KBM-7 (cell line): ENCODE measurements at regions not wholly inside any gene's neighbourhood (a gene's known extent, or its start where the extent isn't known, plus 50 kb on each side); places are given as distances from the start of the nearest gene placed in this dataset.

Source experiments
- DNase-seq: peaks from one replicate; pipeline ENCODE4 v3.0.0-alpha.2; 2015
- in situ Hi-C: fragments of 300-500 bp; cut with MboI; formaldehyde crosslinking; loops from 2 replicates; pipeline ENCODE4 v1.14.3; 2020; ENCODE audit warnings: low sequenced_read_pairs, low pct_unique_long_range_greater_than_20kb, mixed read lengths

GRCh38 chr1:30419831-30420230 is 303.6 kb downstream of the MATN1 start:
- in situ Hi-C loops = no loop called here
- no peak for DNase-seq

GRCh38 chr1:30418939-30419720 is 304.3 kb downstream of the MATN1 start:
- DNase-seq = no peak
- in situ Hi-C loops = no loop called here

- in situ Hi-C loops = no loop called here
- no peak for DNase-seq
Observed at GRCh38 chr1:30418061-30418938, 305.1 kb downstream of the MATN1 start.

GRCh38 chr1:30417701-30418046 is 305.7 kb downstream of the MATN1 start:
- in situ Hi-C loops = no loop called here
- DNase-seq = no peak

GRCh38 chr1:30417001-30417700 is 306.2 kb downstream of the MATN1 start:
- DNase-seq = no peak
- in situ Hi-C loops = no loop called here

GRCh38 chr1:30416221-30416820 is 307.1 kb downstream of the MATN1 start:
- DNase-seq = no peak
- in situ Hi-C loops = no loop called here

- no peak for DNase-seq
- in situ Hi-C loops = no loop called here
Observed at GRCh38 chr1:30415171-30415940, 308.0 kb downstream of the MATN1 start.

GRCh38 chr1:30414851-30415165 is 308.6 kb downstream of the MATN1 start:
- in situ Hi-C loops = no loop called here
- DNase-seq = no peak

- in situ Hi-C loops = no loop called here
- DNase-seq = no peak
Observed at GRCh38 chr1:30414086-30414850, 309.1 kb downstream of the MATN1 start.

- no peak for DNase-seq
- in situ Hi-C loops = no loop called here
Observed at GRCh38 chr1:30413606-30414005, 309.8 kb downstream of the MATN1 start.

- DNase-seq = no peak
Observed at GRCh38 chr1:30413111-30413440, 310.3 kb downstream of the MATN1 start.

GRCh38 chr1:30412241-30413110 is 310.9 kb downstream of the MATN1 start:
- in situ Hi-C loops = no loop called here
- no peak for DNase-seq

More at GRCh38 chr1:30413111-30413440, 310.3 kb downstream of the MATN1 start:
- in situ Hi-C loops = no loop called here

GRCh38 chr1:30411206-30411605 is 312.2 kb downstream of the MATN1 start:
- no peak for DNase-seq
- in situ Hi-C loops = no loop called here

GRCh38 chr1:30410153-30410851 is 313.1 kb downstream of the MATN1 start:
- in situ Hi-C loops = no loop called here
- no peak for DNase-seq

- in situ Hi-C loops = loop anchor here (5.0 kb wide), 1 partner anchor 1017 kb away; no protein-coding TSS in a partner anchor
- no peak for DNase-seq
Observed at GRCh38 chr1:30409476-30410152, 313.8 kb downstream of the MATN1 start.

- in situ Hi-C loops = loop anchor here (5.0 kb wide), 1 partner anchor 1016 kb away; no protein-coding TSS in a partner anchor
- no peak for DNase-seq
Observed at GRCh38 chr1:30407865-30408580, 315.4 kb downstream of the MATN1 start.
